Liver (tissue), 3 donors: ENCODE measurements at regions not wholly inside any gene's neighbourhood (a gene's known extent, or its start where the extent isn't known, plus 50 kb on each side); places are given as distances from the start of the nearest gene placed in this dataset.

Experiments used
- CTCF ChIP-seq: fragments of 150-350 bp; IDR thresholded peaks from 2 replicates; pipeline ENCODE4 v1.5.1; 2017; ENCODE audit warnings: improper control_type of control experiment, low read depth, low read length; ENCODE audit not compliant: missing input control
- JUND ChIP-seq, 2 donors: IDR thresholded peaks; 2 replicates each; pipeline ENCODE4 v1.6.1; 2016; ENCODE audit warnings: antibody characterized with exemption in 2 of 2
- MAX ChIP-seq: IDR thresholded peaks from 2 replicates; pipeline ENCODE4 v1.6.1; 2016; ENCODE audit warnings: antibody characterized with exemption
- RAD21 ChIP-seq, 2 donors: IDR thresholded peaks; 2 replicates each; pipeline ENCODE4 v1.6.1; 2016; ENCODE audit warnings: antibody characterized with exemption in 2 of 2, mild to moderate bottlenecking in 2 of 2
- REST ChIP-seq: IDR thresholded peaks from 2 replicates; pipeline ENCODE4 v1.6.1; 2016; ENCODE audit warnings: antibody characterized with exemption, mild to moderate bottlenecking
- TF ChIP-seq, protein P1 (sequence below): IDR thresholded peaks from 2 replicates; pipeline ENCODE4 v1.6.1; 2016; ENCODE audit warnings: antibody characterized with exemption
- donor health status: healthy.
- donor health status: healthy.

DNA sequence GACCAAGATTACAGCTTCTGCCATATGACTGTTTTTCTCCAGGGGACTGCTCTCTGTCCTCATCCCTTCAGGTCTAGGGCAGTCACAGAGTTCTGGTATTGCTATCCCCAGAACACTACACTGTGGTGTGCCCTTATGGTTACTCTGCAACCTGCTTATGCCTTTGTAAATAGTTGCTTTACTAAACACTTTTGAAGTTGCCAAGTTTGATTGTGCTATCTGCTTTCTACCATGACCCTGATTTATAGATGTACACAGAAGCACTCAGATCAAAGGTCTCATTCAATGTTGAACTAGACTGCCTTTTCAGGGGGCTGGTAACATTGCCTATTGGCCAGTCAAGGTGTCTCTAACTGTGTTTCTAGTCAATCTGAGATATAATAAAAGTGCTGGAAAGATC is 794.7 kb downstream of the DHX35 start:
- TF ChIP-seq, protein P1, sequence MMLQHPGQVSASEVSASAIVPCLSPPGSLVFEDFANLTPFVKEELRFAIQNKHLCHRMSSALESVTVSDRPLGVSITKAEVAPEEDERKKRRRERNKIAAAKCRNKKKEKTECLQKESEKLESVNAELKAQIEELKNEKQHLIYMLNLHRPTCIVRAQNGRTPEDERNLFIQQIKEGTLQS, result no peak
- no peak for TF ChIP-seq CTCF
- peak; percentile 12 to 32 for TF ChIP-seq JUND (IDR thresholded peaks at IDR 0.05)
- peak; percentile 38 for TF ChIP-seq MAX
- TF ChIP-seq RAD21 (IDR thresholded peaks at IDR 0.05), result peak in 1 of 2 donors; percentile 37
- TF ChIP-seq REST, result no peak
